EH (cell line): ENCODE measurements at regions not wholly inside any gene's neighbourhood (a gene's known extent, or its start where the extent isn't known, plus 50 kb on each side); places are given as distances from the start of the nearest gene placed in this dataset.

Experiments used
- DNase-seq: peaks from one replicate; pipeline ENCODE4 v3.0.0-alpha.2; 2015; ENCODE audit warnings: low read depth

- DNase-seq = no peak
These were observed 50.5 kb downstream of the RGS12 start for GRCh38 chr4:3343358-3343757.

- no peak for DNase-seq
These were observed 51.3 kb downstream of the RGS12 start for GRCh38 chr4:3344104-3344503.

GRCh38 chr4:3344596-3344995, 51.8 kb downstream of the RGS12 start:
- DNase-seq = no peak

GRCh38 chr4:3345384-3345783, 52.6 kb downstream of the RGS12 start:
- no peak for DNase-seq

- peak; percentile 84 for DNase-seq
These were observed 53.3 kb downstream of the RGS12 start for GRCh38 chr4:3346146-3346545.

- DNase-seq = no peak
These were observed 55.0 kb downstream of the RGS12 start for GRCh38 chr4:3347871-3348270.

GRCh38 chr4:3348621-3349020, 55.8 kb downstream of the RGS12 start:
- no peak for DNase-seq

- no peak for DNase-seq
These were observed 56.3 kb downstream of the RGS12 start for GRCh38 chr4:3349116-3349515.

- DNase-seq = no peak
These were observed 59.2 kb downstream of the RGS12 start for GRCh38 chr4:3351997-3352396.

- no peak for DNase-seq
These were observed 59.7 kb downstream of the RGS12 start for GRCh38 chr4:3352505-3352904.

- DNase-seq = no peak
These were observed 60.2 kb downstream of the RGS12 start for GRCh38 chr4:3352941-3353594.

GRCh38 chr4:3353752-3354454, 61.1 kb downstream of the RGS12 start:
- DNase-seq = no peak

- no peak for DNase-seq
These were observed 61.6 kb downstream of the RGS12 start for GRCh38 chr4:3354455-3354811.

- DNase-seq = no peak
These were observed 62.5 kb downstream of the RGS12 start for GRCh38 chr4:3355266-3355748.

GRCh38 chr4:3358656-3359055, 65.8 kb downstream of the RGS12 start:
- no peak for DNase-seq

GRCh38 chr4:3360777-3361176, 68.0 kb downstream of the RGS12 start:
- no peak for DNase-seq

- no peak for DNase-seq
These were observed 68.6 kb downstream of the RGS12 start for GRCh38 chr4:3361406-3361805.

- no peak for DNase-seq
These were observed 69.1 kb downstream of the RGS12 start for GRCh38 chr4:3361896-3362295.

GRCh38 chr4:3362431-3363287, 69.8 kb downstream of the RGS12 start:
- DNase-seq = no peak

GRCh38 chr4:3363411-3364141, 70.8 kb downstream of the RGS12 start:
- DNase-seq = no peak

GRCh38 chr4:3364199-3364598, 71.4 kb downstream of the RGS12 start:
- no peak for DNase-seq

- DNase-seq = no peak
These were observed 72.0 kb downstream of the RGS12 start for GRCh38 chr4:3364634-3365314.
